ENCODE measurements at regions not wholly inside any gene's neighbourhood (a gene's known extent, or its start where the extent isn't known, plus 50 kb on each side); places are given as distances from the start of the nearest gene placed in this dataset.
"Not testable (repeated sequence)": the region's sequence is repeated elsewhere in the genome, so short reads cannot be mapped to it uniquely, and the experiment has no call there.

- Histone ChIP-seq H3K36me3 (ENCODE audit: insufficient read depth, low read length) (no peaks in the 10 kb centered on the region), H2AFZ (ENCODE audit: low read length) (no peak overlapping the region), H3K4me1 (ENCODE audit: insufficient read depth, low read length) (no peaks in the 10 kb centered on the region), H4K20me1 (ENCODE audit: insufficient read depth, low read length) (no peaks in the 10 kb centered on the region), H3K27me3 (ENCODE audit: insufficient read depth, low read length) (no peaks in the 10 kb centered on the region), H3K79me2 (ENCODE audit: insufficient read depth, low read length) (no peaks in the 10 kb centered on the region), H3K4me2 (ENCODE audit: insufficient read depth, low read length) (no peak overlapping the region), H3K27ac (ENCODE audit: low read depth, low read length) (no peak overlapping the region), H3K9me3 (ENCODE audit: low read depth, low read length) (no peaks in the 10 kb centered on the region), H3K4me3 (ENCODE audit: insufficient read depth, low read length) (no peak overlapping the region)
- TF ChIP-seq CTCF (IDR thresholded peaks at IDR 0.05; ENCODE audit: extremely low read depth, low read depth, low read length), result no peak
- DNase-seq (ENCODE audit: insufficient read length, low spot score, missing footprints), result no peak
These were observed 1609.0 kb upstream of the AGA start for GRCh38 chr4:179051206-179051605.

DNA sequence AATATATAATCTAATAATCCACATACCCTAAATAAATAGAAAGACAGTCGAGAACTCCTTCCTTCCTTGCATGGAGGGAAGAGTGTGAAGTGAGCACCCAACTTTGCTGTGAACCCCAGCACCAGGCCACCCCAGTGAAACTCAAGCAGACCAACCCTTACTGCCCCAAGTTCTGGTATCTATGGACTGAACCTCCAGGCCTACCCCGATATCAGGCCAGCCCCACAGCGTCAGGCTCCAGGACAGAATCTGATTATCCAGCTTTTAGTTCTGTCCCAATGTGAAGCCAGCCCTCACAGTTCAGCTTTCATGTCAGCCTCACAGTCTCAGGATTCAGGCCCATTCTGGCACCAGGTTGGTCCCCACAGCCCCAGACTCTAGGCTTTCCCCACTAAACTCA lies 1617.2 kb upstream of the AGA start:
- no peaks in the 10 kb centered on the region for H3K4me1 ChIP-seq (ENCODE audit: insufficient read depth, low read length)
- H3K4me2 ChIP-seq (ENCODE audit: insufficient read depth, low read length), result no peak overlapping the region
- H3K4me3 ChIP-seq (ENCODE audit: insufficient read depth, low read length), result no peak overlapping the region
- H2AFZ ChIP-seq (ENCODE audit: low read length), result no peak overlapping the region
- no peaks in the 10 kb centered on the region for H3K27me3 ChIP-seq (ENCODE audit: insufficient read depth, low read length)
- no peaks in the 10 kb centered on the region for H3K36me3 ChIP-seq (ENCODE audit: insufficient read depth, low read length)
- no peak for TF ChIP-seq CTCF (IDR thresholded peaks at IDR 0.05; ENCODE audit: extremely low read depth, low read depth, low read length)
- no peaks in the 10 kb centered on the region for H3K9me3 ChIP-seq (ENCODE audit: low read depth, low read length)
- H3K79me2 ChIP-seq (ENCODE audit: insufficient read depth, low read length), result no peaks in the 10 kb centered on the region
- H3K27ac ChIP-seq (ENCODE audit: low read depth, low read length), result no peak overlapping the region
- DNase-seq (ENCODE audit: insufficient read length, low spot score, missing footprints), result no peak
- H4K20me1 ChIP-seq (ENCODE audit: insufficient read depth, low read length), result no peaks in the 10 kb centered on the region

DNA sequence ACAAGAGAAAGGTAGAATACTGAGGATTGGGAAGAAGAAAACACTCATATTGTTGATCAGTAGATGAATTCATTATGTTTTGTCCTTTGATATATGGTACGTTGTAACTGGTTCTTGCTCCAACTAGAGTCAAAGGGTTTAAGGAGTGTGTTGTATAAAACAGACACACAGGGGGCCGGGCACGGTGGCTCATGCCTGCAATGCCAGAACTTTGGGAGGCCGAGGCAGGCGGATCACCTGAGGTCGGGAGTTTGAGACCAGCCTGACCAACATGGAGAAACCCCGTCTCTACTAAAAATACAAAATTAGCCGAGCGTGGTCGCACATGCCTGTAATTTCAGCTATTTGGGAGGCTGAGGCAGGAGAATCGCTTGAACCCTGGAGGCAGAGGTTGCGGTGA lies 1624.0 kb upstream of the AGA start:
- H3K27me3 ChIP-seq (ENCODE audit: insufficient read depth, low read length); DNase-seq (ENCODE audit: insufficient read length, low spot score, missing footprints); H3K4me1 ChIP-seq (ENCODE audit: insufficient read depth, low read length); H3K9me3 ChIP-seq (ENCODE audit: low read depth, low read length); H3K4me3 ChIP-seq (ENCODE audit: insufficient read depth, low read length); H3K27ac ChIP-seq (ENCODE audit: low read depth, low read length); H2AFZ ChIP-seq (ENCODE audit: low read length); H3K79me2 ChIP-seq (ENCODE audit: insufficient read depth, low read length); H3K36me3 ChIP-seq (ENCODE audit: insufficient read depth, low read length); H3K4me2 ChIP-seq (ENCODE audit: insufficient read depth, low read length); H4K20me1 ChIP-seq (ENCODE audit: insufficient read depth, low read length): not testable (repeated sequence)

DNA sequence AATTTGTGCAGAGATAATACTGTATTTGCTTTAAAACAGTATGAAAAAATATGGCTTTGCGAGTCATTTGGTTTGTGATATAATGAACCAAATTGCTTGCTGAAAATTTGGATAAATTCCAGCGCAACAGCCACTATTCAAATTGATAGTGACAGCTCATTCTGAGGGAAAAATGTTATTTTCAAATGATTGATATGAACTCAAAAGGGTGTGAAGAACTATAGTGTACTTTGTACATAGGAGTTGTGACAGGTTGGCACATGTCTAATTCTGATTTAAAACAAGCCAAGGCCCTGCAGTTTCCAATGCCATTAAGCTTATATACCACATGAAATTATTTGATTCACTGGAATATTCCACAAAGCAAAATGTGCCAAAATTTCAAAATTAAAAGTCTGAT lies 1628.9 kb upstream of the AGA start:
- Histone ChIP-seq H2AFZ (ENCODE audit: low read length) (no peak overlapping the region), H3K4me1 (ENCODE audit: insufficient read depth, low read length) (no peaks in the 10 kb centered on the region), H3K9me3 (ENCODE audit: low read depth, low read length) (peaks cover 2% of the 10 kb centered on the region), H3K4me2 (ENCODE audit: insufficient read depth, low read length) (no peak overlapping the region), H3K4me3 (ENCODE audit: insufficient read depth, low read length) (no peak overlapping the region), H3K79me2 (ENCODE audit: insufficient read depth, low read length) (no peaks in the 10 kb centered on the region), H3K36me3 (ENCODE audit: insufficient read depth, low read length) (no peaks in the 10 kb centered on the region), H4K20me1 (ENCODE audit: insufficient read depth, low read length) (no peaks in the 10 kb centered on the region), H3K27me3 (ENCODE audit: insufficient read depth, low read length) (no peaks in the 10 kb centered on the region), H3K27ac (ENCODE audit: low read depth, low read length) (no peak overlapping the region)
- no peak for DNase-seq (ENCODE audit: insufficient read length, low spot score, missing footprints)
- no peak for TF ChIP-seq CTCF (IDR thresholded peaks at IDR 0.05; ENCODE audit: extremely low read depth, low read depth, low read length)

DNA sequence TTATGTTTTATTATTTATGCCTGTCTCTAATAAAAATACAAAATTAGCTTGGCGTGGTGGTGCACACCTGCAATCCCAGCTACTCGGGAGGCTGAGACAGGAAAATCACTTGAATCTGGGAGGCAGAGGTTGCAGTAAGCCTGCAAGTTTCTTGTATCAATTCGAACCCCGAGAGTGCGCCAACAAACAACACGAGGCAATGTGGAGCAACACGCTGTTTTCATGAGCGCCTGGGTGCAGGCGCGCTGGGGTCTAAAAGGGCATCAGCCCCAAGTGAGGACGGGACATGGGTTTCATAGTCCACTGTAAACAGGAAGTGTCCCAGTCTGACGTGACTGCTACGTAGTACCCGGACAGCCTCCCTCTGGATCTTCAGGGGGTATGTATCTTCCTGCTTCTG lies 1634.6 kb upstream of the AGA start:
- Histone ChIP-seq H4K20me1 (ENCODE audit: insufficient read depth, low read length) (no peaks in the 10 kb centered on the region), H3K27me3 (ENCODE audit: insufficient read depth, low read length) (no peaks in the 10 kb centered on the region), H3K9me3 (ENCODE audit: low read depth, low read length) (peaks cover 4% of the 10 kb centered on the region), H3K4me3 (ENCODE audit: insufficient read depth, low read length) (no peak overlapping the region), H3K4me2 (ENCODE audit: insufficient read depth, low read length) (no peak overlapping the region), H3K4me1 (ENCODE audit: insufficient read depth, low read length) (no peaks in the 10 kb centered on the region), H2AFZ (ENCODE audit: low read length) (no peak overlapping the region), H3K27ac (ENCODE audit: low read depth, low read length) (no peak overlapping the region), H3K36me3 (ENCODE audit: insufficient read depth, low read length) (no peaks in the 10 kb centered on the region), H3K79me2 (ENCODE audit: insufficient read depth, low read length) (no peaks in the 10 kb centered on the region)
- no peak for DNase-seq (ENCODE audit: insufficient read length, low spot score, missing footprints)
- TF ChIP-seq CTCF (IDR thresholded peaks at IDR 0.05; ENCODE audit: extremely low read depth, low read depth, low read length), result no peak
